Left lung (tissue), 4 donors: ENCODE measurements at regions not wholly inside any gene's neighbourhood (a gene's known extent, or its start where the extent isn't known, plus 50 kb on each side); places are given as distances from the start of the nearest gene placed in this dataset.

Experiments
- ATAC-seq: fragments of 200-7000 bp; cut with Tn5 transposase; one replicate; pipeline ENCODE4 v1.9.1; 2020; ENCODE audit warnings: moderate library complexity
- DNase-seq, 4 donors: peaks; one replicate each; pipeline ENCODE4 v3.0.0-alpha.2; 2013 to 2020
- H3K27ac ChIP-seq, 2 donors: fragments of 200-600 bp; sonication (generic) in 1 of 2; one replicate each; pipeline versions ENCODE4 v1.5.0 to v1.8.0; 2020 to 2021
- H3K27me3 ChIP-seq, 2 donors: fragments of 200-600 bp; sonication (generic) in 1 of 2; one replicate each; pipeline versions ENCODE4 v1.5.0 to v1.8.0; 2020 to 2021
- H3K36me3 ChIP-seq, 2 donors: fragments of 200-600 bp; sonication (generic) in 1 of 2; one replicate each; pipeline versions ENCODE4 v1.5.0 to v1.8.0; 2020 to 2021
- H3K4me1 ChIP-seq, 2 donors: fragments of 200-600 bp; one replicate each; pipeline ENCODE4 v1.8.0; 2021
- H3K4me3 ChIP-seq, 2 donors: fragments of 200-600 bp; sonication (generic) in 1 of 2; one replicate each; pipeline versions ENCODE4 v1.5.0 to v1.8.0; 2020 to 2021; ENCODE audit warnings: mild to moderate bottlenecking in 1 of 2
- H3K9me3 ChIP-seq, 2 donors: fragments of 200-600 bp; sonication (generic) in 1 of 2; one replicate each; pipeline versions ENCODE4 v1.5.0 to v1.8.0; 2020 to 2021
- CTCF ChIP-seq, 2 donors: fragments of 200-600 bp; sonication (generic) in 1 of 2; IDR thresholded peaks; one replicate each; pipeline versions ENCODE4 v1.5.0 to v1.8.0; 2021; ENCODE audit warnings: antibody characterized with exemption in 2 of 2
- intact Hi-C, 2 donors: fragments of 100-400 bp; cut with DNase I; formaldehyde crosslinking; loops; one replicate each; pipeline versions ENCODE4 v1.11.2 to v1.14.2; 2022
- donor health status: DM: no; HTN: yes; CAD: no.
- donor health status: DM: no; HTN: no; CAD: no.

- intact Hi-C loops, result no loop called here
- no peak for DNase-seq
- H3K4me3 ChIP-seq, result no peak overlapping the region
- peak; percentile 59 for ATAC-seq
- no peak for TF ChIP-seq CTCF (IDR thresholded peaks at IDR 0.05)
- no peaks in the 10 kb centered on the region for H3K9me3 ChIP-seq
- no peaks in the 10 kb centered on the region for H3K36me3 ChIP-seq
- H3K4me1 ChIP-seq, result peaks cover 8% of the 10 kb centered on the region in 2 donors
- no peak overlapping the region for H3K27ac ChIP-seq
- peaks cover 15 to 43% of the 10 kb centered on the region in 2 donors for H3K27me3 ChIP-seq
These were observed 386.1 kb downstream of the SEC14L1 start for GRCh38 chr17:77526728-77527350.

DNA sequence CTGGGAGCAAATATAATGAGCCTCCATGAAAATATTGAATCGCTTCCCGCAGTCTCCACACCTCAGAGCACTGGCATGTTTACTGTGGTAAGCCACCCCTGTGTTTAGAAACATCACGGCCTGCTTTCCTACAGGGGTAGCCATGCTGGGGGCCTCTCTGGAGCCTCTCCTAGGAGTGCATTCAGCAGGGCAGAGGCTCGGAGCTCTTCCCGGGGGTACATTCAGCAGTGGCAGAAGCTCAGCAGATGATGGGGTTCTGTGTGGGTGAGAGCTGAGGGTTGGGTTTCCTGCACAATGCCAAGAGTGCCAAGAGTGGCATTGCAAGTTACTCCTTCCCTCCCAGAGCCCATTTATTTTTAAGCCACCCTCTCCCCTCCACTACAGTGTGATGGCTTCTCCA is 386.6 kb downstream of the SEC14L1 start:
- Histone ChIP-seq H3K36me3 (no peaks in the 10 kb centered on the region), H3K27ac (no peak overlapping the region), H3K27me3 (peaks cover 15 to 43% of the 10 kb centered on the region in 2 donors), H3K4me3 (no peak overlapping the region), H3K9me3 (no peaks in the 10 kb centered on the region), H3K4me1 (peaks cover 8% of the 10 kb centered on the region in 2 donors)
- intact Hi-C loops, result no loop called here
- TF ChIP-seq CTCF (IDR thresholded peaks at IDR 0.05), result no peak
- ATAC-seq (no peak), DNase-seq (no peak)

DNA sequence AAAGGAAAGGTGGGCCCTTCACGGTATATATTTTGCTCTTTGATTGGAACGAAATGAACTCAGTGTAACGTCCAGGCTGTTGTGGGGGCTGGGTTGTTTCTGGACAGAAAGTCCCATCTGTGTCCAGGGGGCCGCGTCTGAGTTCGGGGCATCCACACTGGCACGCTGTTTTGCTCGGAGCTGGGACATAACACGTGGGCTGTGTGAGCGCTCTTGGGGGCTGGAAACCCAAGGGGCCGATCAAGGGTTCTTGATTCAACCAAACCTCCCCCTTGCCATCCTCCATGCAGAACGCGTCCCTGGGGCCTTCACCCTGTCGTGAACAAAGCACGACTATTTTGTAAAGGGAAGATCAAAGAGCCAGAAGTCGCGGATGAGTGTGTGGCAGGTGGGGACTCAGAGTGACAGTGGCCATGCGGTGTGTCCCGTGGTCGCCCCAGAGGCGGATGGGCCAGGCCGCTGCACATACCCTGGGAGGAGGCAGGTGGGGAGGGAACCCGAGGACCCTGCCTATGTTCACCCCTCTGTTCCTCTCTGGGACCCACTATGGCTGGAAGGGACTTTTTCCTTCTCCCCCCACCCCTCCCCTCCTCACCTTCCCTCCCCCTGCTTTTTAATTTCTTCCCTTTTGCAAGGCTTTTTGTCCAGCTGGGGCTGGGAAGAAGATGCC is 387.2 kb downstream of the SEC14L1 start:
- Histone ChIP-seq H3K4me1 (peaks cover 8% of the 10 kb centered on the region in 2 donors), H3K36me3 (no peaks in the 10 kb centered on the region), H3K4me3 (no peak overlapping the region), H3K9me3 (no peaks in the 10 kb centered on the region), H3K27me3 (peaks cover 15 to 43% of the 10 kb centered on the region in 2 donors), H3K27ac (no peak overlapping the region)
- intact Hi-C loops, result no loop called here
- no peak for TF ChIP-seq CTCF (IDR thresholded peaks at IDR 0.05)
- ATAC-seq (no peak), DNase-seq (no peak)

GRCh38 chr17:77528516-77529327 is 388.0 kb downstream of the SEC14L1 start:
- DNase-seq, result peak in 2 of 4 donors; percentile 67 to 82
- ATAC-seq, result peak; percentile 14
- TF ChIP-seq CTCF (IDR thresholded peaks at IDR 0.05), result no peak
- intact Hi-C loops, result no loop called here
- Histone ChIP-seq H3K9me3 (no peaks in the 10 kb centered on the region), H3K4me3 (no peak overlapping the region), H3K27ac (no peak overlapping the region), H3K27me3 (peaks cover 15 to 43% of the 10 kb centered on the region in 2 donors), H3K36me3 (no peaks in the 10 kb centered on the region), H3K4me1 (peaks cover 8% of the 10 kb centered on the region in 2 donors)

- Histone ChIP-seq H3K9me3 (no peaks in the 10 kb centered on the region), H3K27me3 (peaks cover 15 to 43% of the 10 kb centered on the region in 2 donors), H3K27ac (no peak overlapping the region), H3K36me3 (no peaks in the 10 kb centered on the region), H3K4me3 (no peak overlapping the region), H3K4me1 (peaks cover 8% of the 10 kb centered on the region in 2 donors)
- DNase-seq (no peak), ATAC-seq (no peak)
- intact Hi-C loops, result no loop called here
- no peak for TF ChIP-seq CTCF (IDR thresholded peaks at IDR 0.05)
These were observed 388.5 kb downstream of the SEC14L1 start for GRCh38 chr17:77529328-77529650.
